COLO668 (cell line): ENCODE measurements at regions not wholly inside any gene's neighbourhood (a gene's known extent, or its start where the extent isn't known, plus 50 kb on each side); places are given as distances from the start of the nearest gene placed in this dataset.

Source experiments
- DNase-seq: peaks from one replicate; lab custom pipeline; 2025; ENCODE audit not compliant: unreplicated experiment; lab: John Stamatoyannopoulos, UW

- no peak for DNase-seq
Observed at GRCh38 chr14:79967001-79967400, 244.3 kb downstream of the DIO2 start.

GRCh38 chr14:79965896-79966295 lies 245.4 kb downstream of the DIO2 start:
- DNase-seq: no peak

- DNase-seq: no peak
Observed at GRCh38 chr14:79961197-79961596, 250.1 kb downstream of the DIO2 start.

- no peak for DNase-seq
Observed at GRCh38 chr14:79960288-79960687, 251.0 kb downstream of the DIO2 start.

- no peak for DNase-seq
Observed at GRCh38 chr14:79951572-79951971, 259.7 kb downstream of the DIO2 start.

- no peak for DNase-seq
Observed at GRCh38 chr14:79949906-79950305, 261.4 kb downstream of the DIO2 start.

- DNase-seq: no peak
Observed at GRCh38 chr14:79947440-79948054, 263.8 kb downstream of the DIO2 start.

GRCh38 chr14:79939235-79939634 lies 272.1 kb downstream of the DIO2 start:
- no peak for DNase-seq

- DNase-seq: no peak
Observed at GRCh38 chr14:79938185-79938584, 273.1 kb downstream of the DIO2 start.

GRCh38 chr14:79937433-79937832 lies 273.9 kb downstream of the DIO2 start:
- DNase-seq: no peak

- DNase-seq: no peak
Observed at GRCh38 chr14:79924551-79924950, 286.8 kb downstream of the DIO2 start.

- DNase-seq: no peak
Observed at GRCh38 chr14:79920180-79920692, 291.1 kb downstream of the DIO2 start.
